GM12878 (cell line): ENCODE measurements at regions not wholly inside any gene's neighbourhood (a gene's known extent, or its start where the extent isn't known, plus 50 kb on each side); places are given as distances from the start of the nearest gene placed in this dataset.

Experiments used
- ATAC-seq: fragments of 200-7000 bp; cut with Tn5 transposase; 3 replicates; pipeline ENCODE4 v1.9.1; 2020; ENCODE audit warnings: mild to moderate bottlenecking, moderate library complexity
- BruUV-seq: library from RNA; stranded (reverse); fragments of 400-500 nt; replicated peaks from 2 replicates; lab custom pipeline; 2021; lab: Mats Ljungman, UMichigan
- CTCF ChIA-PET: fragments of 300-600 bp; sonication (Branson Sonifier 250); formaldehyde crosslinking; extraction: SDS; loops from one replicate; lab custom pipeline; 2021; ENCODE audit warnings: inconsistent platforms; lab: Yijun Ruan, JAX
- POLR2A ChIA-PET: fragments of 350-600 bp; formaldehyde crosslinking; extraction: SDS; loops from one replicate; lab custom pipeline; 2021; ENCODE audit warnings: inconsistent platforms; lab: Charles Lee
- RAD21 ChIA-PET: fragments of 300-600 bp; sonication (Branson Sonifier 250); formaldehyde crosslinking; loops from one replicate; lab custom pipeline; 2023; ENCODE audit warnings: antibody characterized with exemption; ENCODE audit not compliant: unreplicated experiment; lab: Charles Lee
- SMC1A ChIA-PET: fragments of 300-600 bp; sonication (Branson Sonifier 250); formaldehyde crosslinking; loops from one replicate; lab custom pipeline; 2023; ENCODE audit not compliant: unreplicated experiment, uncharacterized antibody; lab: Charles Lee
- DNase-seq: peaks from one replicate; pipeline ENCODE4 v3.0.0-alpha.2; 2011; ENCODE audit warnings: low read depth, low spot score
- FAIRE-seq: peaks from 3 replicates; lab custom pipeline; 2011; peaks lifted over from hg19 to GRCh38; lab: Jason Lieb, UNC
- H2AFZ ChIP-seq: 2 replicates; pipeline ENCODE4 v1.6.0; 2011; ENCODE audit warnings: low read depth, low read length, control low read depth; ENCODE audit not compliant: control insufficient read depth
- H3K27ac ChIP-seq: 2 replicates; pipeline ENCODE4 v1.5.1; 2011; ENCODE audit warnings: control low read depth; ENCODE audit not compliant: control insufficient read depth, insufficient read depth
- H3K27me3 ChIP-seq, 2 experiments: replicated peaks in 1 of 2; 2 replicates each; pipeline versions ENCODE4 v1.6.0 to v1.6.1; 2011; ENCODE audit warnings: low read length in 1 of 2; ENCODE audit not compliant: control insufficient read depth in 2 of 2, insufficient read depth in 2 of 2
- H3K36me3 ChIP-seq, 2 experiments: 2 replicates each; pipeline ENCODE4 v1.5.1; 2011; ENCODE audit warnings: low read length in 1 of 2; ENCODE audit not compliant: control insufficient read depth in 2 of 2, insufficient read depth in 2 of 2
- H3K4me1 ChIP-seq: 2 replicates; pipeline ENCODE4 v1.6.1; 2011; ENCODE audit warnings: mild to moderate bottlenecking, low read length, moderate library complexity, mixed read lengths; ENCODE audit not compliant: control insufficient read depth, insufficient read depth
- H3K4me2 ChIP-seq: 2 replicates; pipeline ENCODE4 v1.6.0; 2011; ENCODE audit warnings: control low read depth; ENCODE audit not compliant: control insufficient read depth, insufficient read depth
- H3K4me3 ChIP-seq: fragments of 200-600 bp; sonication (generic); 2 replicates; pipeline ENCODE4 v1.5.1; 2016
- H3K79me2 ChIP-seq: 2 replicates; pipeline ENCODE4 v1.6.0; 2011; ENCODE audit warnings: low read length; ENCODE audit not compliant: control insufficient read depth, insufficient read depth
- H3K9ac ChIP-seq: 2 replicates; pipeline ENCODE4 v1.8.0; 2011; ENCODE audit warnings: low read length, control low read depth, mixed read lengths; ENCODE audit not compliant: control insufficient read depth, insufficient read depth
- H3K9me3 ChIP-seq: replicated peaks from 3 replicates; pipeline ENCODE4 v1.5.1; 2011; ENCODE audit warnings: mild to moderate bottlenecking, low read length; ENCODE audit not compliant: control insufficient read depth, insufficient read depth
- H4K20me1 ChIP-seq: 2 replicates; pipeline ENCODE4 v1.6.0; 2011; ENCODE audit not compliant: control insufficient read depth, insufficient read depth
- ATF7 ChIP-seq: fragments of 450-650 bp; IDR thresholded peaks from 2 replicates; pipeline ENCODE4 v1.6.1; 2016; ENCODE audit warnings: low read depth, mild to moderate bottlenecking
- CHD4 ChIP-seq: fragments of 200-600 bp; sonication (generic); IDR thresholded peaks from 2 replicates; pipeline ENCODE4 v1.6.1; 2016; ENCODE audit warnings: mild to moderate bottlenecking
- CREB1 ChIP-seq: IDR thresholded peaks from 2 replicates; pipeline ENCODE4 v1.6.1; 2012; ENCODE audit warnings: low read depth, mild to moderate bottlenecking, inconsistent platforms
- EED ChIP-seq: sonication (generic); IDR thresholded peaks from 2 replicates; pipeline ENCODE4 v1.6.1; 2016; ENCODE audit warnings: antibody characterized with exemption, low read depth
- GABPA ChIP-seq: IDR thresholded peaks from 2 replicates; pipeline ENCODE4 v1.6.1; 2014; ENCODE audit warnings: antibody characterized with exemption, low read depth, mild to moderate bottlenecking, inconsistent platforms
- GATAD2B ChIP-seq: fragments of 450-650 bp; conservative IDR thresholded peaks from 2 replicates; pipeline ENCODE4 v1.6.1; 2017; ENCODE audit warnings: low read depth, mild to moderate bottlenecking, moderate library complexity
- HDGF ChIP-seq: fragments of 450-650 bp; IDR thresholded peaks from 2 replicates; pipeline ENCODE4 v1.6.1; 2016; ENCODE audit warnings: antibody characterized with exemption
- MAX ChIP-seq: IDR thresholded peaks from 2 replicates; pipeline ENCODE4 v1.6.1; 2012; ENCODE audit warnings: low read depth, low read length, improper control_type of control experiment
- NBN ChIP-seq: fragments of 450-650 bp; IDR thresholded peaks from 2 replicates; pipeline ENCODE4 v1.6.1; 2016
- NFXL1 ChIP-seq: fragments of 450-650 bp; IDR thresholded peaks from 2 replicates; pipeline ENCODE4 v1.6.1; 2017; ENCODE audit warnings: antibody characterized with exemption, mild to moderate bottlenecking, borderline replicate concordance
- NR2F1 ChIP-seq: fragments of 450-650 bp; conservative IDR thresholded peaks from 2 replicates; pipeline ENCODE4 v1.6.1; 2017; ENCODE audit warnings: mild to moderate bottlenecking
- RFX5 ChIP-seq: IDR thresholded peaks from 2 replicates; pipeline ENCODE4 v1.6.1; 2011; ENCODE audit warnings: low read depth, low read length, improper control_type of control experiment
- SREBF1 ChIP-seq: IDR thresholded peaks from 2 replicates; pipeline ENCODE4 v1.6.1; 2012; ENCODE audit warnings: mild to moderate bottlenecking, low read length
- USF2 ChIP-seq: IDR thresholded peaks from 2 replicates; pipeline ENCODE4 v1.6.1; 2011; ENCODE audit warnings: low read depth, low read length, improper control_type of control experiment, borderline replicate concordance
- ZBED1 ChIP-seq: IDR thresholded peaks from 2 replicates; pipeline ENCODE4 v1.6.1; 2016; ENCODE audit warnings: borderline replicate concordance
- ZNF24 ChIP-seq: fragments of 450-650 bp; IDR thresholded peaks from 2 replicates; pipeline ENCODE4 v1.6.1; 2017; ENCODE audit warnings: antibody characterized with exemption, mild to moderate bottlenecking
- ZNF687 ChIP-seq: fragments of 450-650 bp; IDR thresholded peaks from 2 replicates; pipeline ENCODE4 v1.6.1; 2017; ENCODE audit warnings: mild to moderate bottlenecking, moderate library complexity
- in situ Hi-C: fragments of 300-500 bp; cut with MboI; formaldehyde crosslinking; loops from 9 replicates; pipeline ENCODE4 v1.14.3; 2018; ENCODE audit warnings: mixed read lengths
- intact Hi-C: fragments of 100-400 bp; cut with micrococcal nuclease; formaldehyde crosslinking; loops from one replicate; pipeline ENCODE4 v1.14.2; 2022; ENCODE audit not compliant: unreplicated experiment

GRCh38 chr9:71514344-71514975, 253.9 kb downstream of the CEMIP2 start (continued):
- no peak for TF ChIP-seq MAX
- no peak for TF ChIP-seq NBN
- TF ChIP-seq EED = no peak

GRCh38 chr9:71509054-71509453, 259.3 kb downstream of the CEMIP2 start:
- POLR2A ChIA-PET = no interaction called here
- SMC1A ChIA-PET = no interaction called here
- CTCF ChIA-PET = no interaction called here
- no peak for TF ChIP-seq ATF7
- no peak for TF ChIP-seq ZNF687
- no peak for TF ChIP-seq SREBF1
- TF ChIP-seq EED = no peak
- no peak for TF ChIP-seq CHD4
- TF ChIP-seq NR2F1 = no peak
- TF ChIP-seq USF2 = no peak
- TF ChIP-seq GABPA = no peak
- TF ChIP-seq HDGF = no peak
- TF ChIP-seq CREB1 = no peak
- TF ChIP-seq NFXL1 = no peak
- TF ChIP-seq ZBED1 = no peak
- no peak for TF ChIP-seq RFX5
- no peak for TF ChIP-seq ZNF24
- TF ChIP-seq GATAD2B = no peak

More at GRCh38 chr9:71509054-71509453, 259.3 kb downstream of the CEMIP2 start:
- intact Hi-C loops = no loop called here
- Histone ChIP-seq H3K4me2 (no peak overlapping the region), H3K9me3 (no peaks in the 10 kb centered on the region), H2AFZ (no peak overlapping the region), H4K20me1 (no peaks in the 10 kb centered on the region), H3K4me1 (no peaks in the 10 kb centered on the region), H3K36me3 (no peaks in the 10 kb centered on the region), H3K9ac (no peak overlapping the region), H3K79me2 (no peaks in the 10 kb centered on the region), H3K27ac (no peak overlapping the region), H3K4me3 (no peak overlapping the region), H3K27me3 (no peaks in the 10 kb centered on the region)
- DNase-seq = no peak
- no TSS peak for BruUV-seq
- ATAC-seq = no peak
- RAD21 ChIA-PET = no interaction called here
- in situ Hi-C loops = no loop called here
- FAIRE-seq = no peak
